SU-DHL-6 (cell line): ENCODE measurements at regions not wholly inside any gene's neighbourhood (a gene's known extent, or its start where the extent isn't known, plus 50 kb on each side); places are given as distances from the start of the nearest gene placed in this dataset.

Experiments
- CTCF ChIP-seq: fragments of 200-600 bp; sonication (generic); IDR thresholded peaks from one replicate; pipeline ENCODE4 v1.5.1; 2017; ENCODE audit warnings: antibody characterized with exemption, mild to moderate bottlenecking, low read length, moderate library complexity; ENCODE audit not compliant: insufficient read depth, poor library complexity, severe bottlenecking
- EZH2phosphoT487 ChIP-seq: fragments of 200-600 bp; sonication (generic), shearing (Covaris generic); conservative IDR thresholded peaks from 2 replicates; pipeline ENCODE4 v1.6.1; 2018; ENCODE audit warnings: mild to moderate bottlenecking, antibody characterized with exemption, low read length, moderate library complexity, mixed read lengths

GRCh38 chr6:74333406-74333805, 637.4 kb downstream of the CD109 start:
- TF ChIP-seq CTCF (no peak), EZH2phosphoT487 (no peak)
